ENCODE measurements at regions not wholly inside any gene's neighbourhood (a gene's known extent, or its start where the extent isn't known, plus 50 kb on each side); places are given as distances from the start of the nearest gene placed in this dataset.

- no peak overlapping the region for H3K9ac ChIP-seq (ENCODE audit: low read depth, low read length)
- no peak overlapping the region for H3K4me3 ChIP-seq (ENCODE audit: low read length)
- no peaks in the 10 kb centered on the region for H3K27me3 ChIP-seq (ENCODE audit: control insufficient read depth, insufficient read depth, low read length)
These were observed 183.1 kb downstream of the MOXD1 start for GRCh38 chr6:132218059-132218696.

GRCh38 chr6:132215805-132216204, 185.5 kb downstream of the MOXD1 start:
- H3K36me3 ChIP-seq (ENCODE audit: insufficient read depth, low read length): no peaks in the 10 kb centered on the region
- H3K9me3 ChIP-seq (replicated peaks; ENCODE audit: low read length): no peaks in the 10 kb centered on the region
- H3K4me1 ChIP-seq (ENCODE audit: control insufficient read depth, insufficient read depth, low read length): peaks cover 9% of the 10 kb centered on the region
- H3K4me2 ChIP-seq (ENCODE audit: low read length): no peak overlapping the region
- H3K9ac ChIP-seq (ENCODE audit: low read depth, low read length): no peak overlapping the region
- H3K4me3 ChIP-seq (ENCODE audit: low read length): no peak overlapping the region
- no peaks in the 10 kb centered on the region for H3K27me3 ChIP-seq (ENCODE audit: control insufficient read depth, insufficient read depth, low read length)

More at GRCh38 chr6:132218059-132218696, 183.1 kb downstream of the MOXD1 start:
- H3K4me1 ChIP-seq (ENCODE audit: control insufficient read depth, insufficient read depth, low read length): peaks cover 9% of the 10 kb centered on the region
- no peaks in the 10 kb centered on the region for H3K9me3 ChIP-seq (replicated peaks; ENCODE audit: low read length)
- no peak overlapping the region for H3K4me2 ChIP-seq (ENCODE audit: low read length)
- no peaks in the 10 kb centered on the region for H3K36me3 ChIP-seq (ENCODE audit: insufficient read depth, low read length)

GRCh38 chr6:132214716-132215115, 186.6 kb downstream of the MOXD1 start:
- no peak overlapping the region for H3K9ac ChIP-seq (ENCODE audit: low read depth, low read length)
- H3K4me1 ChIP-seq (ENCODE audit: control insufficient read depth, insufficient read depth, low read length): peaks cover 9% of the 10 kb centered on the region
- no peaks in the 10 kb centered on the region for H3K27me3 ChIP-seq (ENCODE audit: control insufficient read depth, insufficient read depth, low read length)
- peaks cover 4% of the 10 kb centered on the region for H3K9me3 ChIP-seq (replicated peaks; ENCODE audit: low read length)
- no peak overlapping the region for H3K4me3 ChIP-seq (ENCODE audit: low read length)
- no peak overlapping the region for H3K4me2 ChIP-seq (ENCODE audit: low read length)
- H3K36me3 ChIP-seq (ENCODE audit: insufficient read depth, low read length): no peaks in the 10 kb centered on the region

- Histone ChIP-seq H3K4me1 (ENCODE audit: control insufficient read depth, insufficient read depth, low read length) (peaks cover 9% of the 10 kb centered on the region), H3K27me3 (ENCODE audit: control insufficient read depth, insufficient read depth, low read length) (no peaks in the 10 kb centered on the region), H3K36me3 (ENCODE audit: insufficient read depth, low read length) (no peaks in the 10 kb centered on the region), H3K9ac (ENCODE audit: low read depth, low read length) (no peak overlapping the region), H3K4me3 (ENCODE audit: low read length) (no peak overlapping the region), H3K9me3 (replicated peaks; ENCODE audit: low read length) (peaks cover 4% of the 10 kb centered on the region), H3K4me2 (ENCODE audit: low read length) (no peak overlapping the region)
These were observed 187.5 kb downstream of the MOXD1 start for GRCh38 chr6:132213732-132214131.

- Histone ChIP-seq H3K4me2 (ENCODE audit: low read length) (no peak overlapping the region), H3K4me1 (ENCODE audit: control insufficient read depth, insufficient read depth, low read length) (peaks cover 6% of the 10 kb centered on the region)
These were observed 188.1 kb downstream of the MOXD1 start for GRCh38 chr6:132213191-132213590.

GRCh38 chr6:132210886-132211563, 190.2 kb downstream of the MOXD1 start:
- no peak overlapping the region for H3K4me2 ChIP-seq (ENCODE audit: low read length)
- no peaks in the 10 kb centered on the region for H3K36me3 ChIP-seq (ENCODE audit: insufficient read depth, low read length)
- no peaks in the 10 kb centered on the region for H3K27me3 ChIP-seq (ENCODE audit: control insufficient read depth, insufficient read depth, low read length)
- peaks cover 6% of the 10 kb centered on the region for H3K4me1 ChIP-seq (ENCODE audit: control insufficient read depth, insufficient read depth, low read length)
- H3K9ac ChIP-seq (ENCODE audit: low read depth, low read length): no peak overlapping the region
- no peak overlapping the region for H3K4me3 ChIP-seq (ENCODE audit: low read length)
- H3K9me3 ChIP-seq (replicated peaks; ENCODE audit: low read length): peaks cover 4% of the 10 kb centered on the region

More at GRCh38 chr6:132213191-132213590, 188.1 kb downstream of the MOXD1 start:
- Histone ChIP-seq H3K9ac (ENCODE audit: low read depth, low read length) (no peak overlapping the region), H3K4me3 (ENCODE audit: low read length) (no peak overlapping the region), H3K27me3 (ENCODE audit: control insufficient read depth, insufficient read depth, low read length) (no peaks in the 10 kb centered on the region), H3K36me3 (ENCODE audit: insufficient read depth, low read length) (no peaks in the 10 kb centered on the region), H3K9me3 (replicated peaks; ENCODE audit: low read length) (peaks cover 4% of the 10 kb centered on the region)

- peaks cover 5% of the 10 kb centered on the region for H3K4me1 ChIP-seq (ENCODE audit: control insufficient read depth, insufficient read depth, low read length)
- no peak overlapping the region for H3K9ac ChIP-seq (ENCODE audit: low read depth, low read length)
- H3K36me3 ChIP-seq (ENCODE audit: insufficient read depth, low read length): no peaks in the 10 kb centered on the region
- no peak overlapping the region for H3K4me3 ChIP-seq (ENCODE audit: low read length)
- H3K9me3 ChIP-seq (replicated peaks; ENCODE audit: low read length): peaks cover 4% of the 10 kb centered on the region
- H3K27me3 ChIP-seq (ENCODE audit: control insufficient read depth, insufficient read depth, low read length): no peaks in the 10 kb centered on the region
- no peak overlapping the region for H3K4me2 ChIP-seq (ENCODE audit: low read length)
These were observed 191.9 kb downstream of the MOXD1 start for GRCh38 chr6:132209351-132209750.

- no peak overlapping the region for H3K4me3 ChIP-seq (ENCODE audit: low read length)
- H3K4me1 ChIP-seq (ENCODE audit: control insufficient read depth, insufficient read depth, low read length): peaks cover 8% of the 10 kb centered on the region
- no peaks in the 10 kb centered on the region for H3K27me3 ChIP-seq (ENCODE audit: control insufficient read depth, insufficient read depth, low read length)
- peaks cover 4% of the 10 kb centered on the region for H3K9me3 ChIP-seq (replicated peaks; ENCODE audit: low read length)
- no peak overlapping the region for H3K9ac ChIP-seq (ENCODE audit: low read depth, low read length)
- no peak overlapping the region for H3K4me2 ChIP-seq (ENCODE audit: low read length)
- no peaks in the 10 kb centered on the region for H3K36me3 ChIP-seq (ENCODE audit: insufficient read depth, low read length)
These were observed 193.3 kb downstream of the MOXD1 start for GRCh38 chr6:132207991-132208390.

GRCh38 chr6:132205946-132206345, 195.3 kb downstream of the MOXD1 start:
- H3K9me3 ChIP-seq (replicated peaks; ENCODE audit: low read length): peaks cover 4% of the 10 kb centered on the region
- H3K4me3 ChIP-seq (ENCODE audit: low read length): no peak overlapping the region
- H3K4me2 ChIP-seq (ENCODE audit: low read length): no peak overlapping the region
- H3K4me1 ChIP-seq (ENCODE audit: control insufficient read depth, insufficient read depth, low read length): peaks cover 16% of the 10 kb centered on the region
- no peak overlapping the region for H3K9ac ChIP-seq (ENCODE audit: low read depth, low read length)
- H3K36me3 ChIP-seq (ENCODE audit: insufficient read depth, low read length): no peaks in the 10 kb centered on the region
- no peaks in the 10 kb centered on the region for H3K27me3 ChIP-seq (ENCODE audit: control insufficient read depth, insufficient read depth, low read length)

GRCh38 chr6:132204591-132204990, 196.7 kb downstream of the MOXD1 start:
- Histone ChIP-seq H3K36me3 (ENCODE audit: insufficient read depth, low read length) (no peaks in the 10 kb centered on the region), H3K4me3 (ENCODE audit: low read length) (no peak overlapping the region), H3K4me1 (ENCODE audit: control insufficient read depth, insufficient read depth, low read length) (peaks cover 24% of the 10 kb centered on the region), H3K9ac (ENCODE audit: low read depth, low read length) (no peak overlapping the region), H3K4me2 (ENCODE audit: low read length) (no peak overlapping the region), H3K27me3 (ENCODE audit: control insufficient read depth, insufficient read depth, low read length) (no peaks in the 10 kb centered on the region), H3K9me3 (replicated peaks; ENCODE audit: low read length) (no peaks in the 10 kb centered on the region)

GRCh38 chr6:132202574-132202973, 198.7 kb downstream of the MOXD1 start:
- Histone ChIP-seq H3K4me2 (ENCODE audit: low read length) (peak overlapping the region; percentile 10), H3K9ac (ENCODE audit: low read depth, low read length) (peak overlapping the region; percentile 42), H3K4me3 (ENCODE audit: low read length) (no peak overlapping the region), H3K36me3 (ENCODE audit: insufficient read depth, low read length) (no peaks in the 10 kb centered on the region), H3K4me1 (ENCODE audit: control insufficient read depth, insufficient read depth, low read length) (peaks cover 37% of the 10 kb centered on the region), H3K27me3 (ENCODE audit: control insufficient read depth, insufficient read depth, low read length) (no peaks in the 10 kb centered on the region), H3K9me3 (replicated peaks; ENCODE audit: low read length) (no peaks in the 10 kb centered on the region)

- H3K9me3 ChIP-seq (replicated peaks; ENCODE audit: low read length): no peaks in the 10 kb centered on the region
- H3K27me3 ChIP-seq (ENCODE audit: control insufficient read depth, insufficient read depth, low read length): no peaks in the 10 kb centered on the region
- peak overlapping the region; percentile 63 for H3K4me2 ChIP-seq (ENCODE audit: low read length)
- H3K4me1 ChIP-seq (ENCODE audit: control insufficient read depth, insufficient read depth, low read length): peaks cover 36% of the 10 kb centered on the region
- H3K9ac ChIP-seq (ENCODE audit: low read depth, low read length): peak overlapping the region; percentile 59
- no peaks in the 10 kb centered on the region for H3K36me3 ChIP-seq (ENCODE audit: insufficient read depth, low read length)
- H3K4me3 ChIP-seq (ENCODE audit: low read length): peak overlapping the region; percentile 48
These were observed 201.9 kb downstream of the MOXD1 start for GRCh38 chr6:132199343-132199742.

All from skeletal muscle satellite cell (primary cell).